ENCODE measurements at regions not wholly inside any gene's neighbourhood (a gene's known extent, or its start where the extent isn't known, plus 50 kb on each side); places are given as distances from the start of the nearest gene placed in this dataset.
"Not testable (repeated sequence)": the region's sequence is repeated elsewhere in the genome, so short reads cannot be mapped to it uniquely, and the experiment has no call there.

DNA sequence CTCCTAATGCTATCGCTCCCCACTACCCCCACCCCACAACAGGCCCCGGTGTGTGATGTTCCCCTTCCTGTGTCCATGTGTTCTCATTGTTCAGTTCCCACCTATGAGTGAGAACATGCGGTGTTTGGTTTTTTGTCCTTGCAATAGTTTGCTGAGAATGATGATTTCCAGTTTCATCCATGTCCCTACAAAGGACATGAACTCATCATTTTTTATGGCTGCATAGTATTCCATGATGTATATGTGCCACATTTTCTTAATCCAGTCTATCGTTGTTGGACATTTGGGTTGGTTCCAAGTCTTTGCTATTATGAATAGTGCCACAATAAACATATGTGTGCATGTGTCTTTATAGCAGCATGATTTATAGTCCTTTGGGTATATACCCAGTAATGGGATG lies 175.4 kb downstream of the IPO8 start:
- not testable (repeated sequence) for H3K36me3 Mint-ChIP-seq, H3K27me3 Mint-ChIP-seq, H3K9me3 Mint-ChIP-seq, H3K27ac Mint-ChIP-seq, H3K4me3 Mint-ChIP-seq, H3K4me1 Mint-ChIP-seq, ATAC-seq

DNA sequence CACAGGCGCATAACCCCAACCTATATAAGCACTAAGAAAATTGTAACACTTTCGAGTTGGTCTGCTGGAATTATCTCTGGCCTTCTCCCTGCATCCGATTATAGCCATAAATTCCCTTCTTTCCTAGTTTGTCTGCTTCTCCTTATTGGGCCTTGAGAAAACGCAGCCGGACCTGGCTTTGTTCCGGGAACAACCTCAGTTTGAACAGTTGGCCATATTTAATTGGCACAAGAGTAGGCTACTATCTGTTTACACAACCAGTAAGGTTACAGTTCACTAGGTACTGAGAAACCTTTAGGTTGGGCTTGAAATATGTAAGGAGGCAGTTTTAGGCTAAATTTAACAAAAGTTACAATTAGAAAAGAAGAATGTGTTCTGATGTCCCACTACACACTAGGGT lies 176.1 kb downstream of the IPO8 start:
- H3K27ac Mint-ChIP-seq, result no peak overlapping the region
- H3K27me3 Mint-ChIP-seq, result no peaks in the 10 kb centered on the region
- H3K36me3 Mint-ChIP-seq, result no peaks in the 10 kb centered on the region
- ATAC-seq, result no peak
- H3K9me3 Mint-ChIP-seq, result peaks cover 6% of the 10 kb centered on the region
- H3K4me1 Mint-ChIP-seq, result no peaks in the 10 kb centered on the region
- H3K4me3 Mint-ChIP-seq, result no peak overlapping the region

DNA sequence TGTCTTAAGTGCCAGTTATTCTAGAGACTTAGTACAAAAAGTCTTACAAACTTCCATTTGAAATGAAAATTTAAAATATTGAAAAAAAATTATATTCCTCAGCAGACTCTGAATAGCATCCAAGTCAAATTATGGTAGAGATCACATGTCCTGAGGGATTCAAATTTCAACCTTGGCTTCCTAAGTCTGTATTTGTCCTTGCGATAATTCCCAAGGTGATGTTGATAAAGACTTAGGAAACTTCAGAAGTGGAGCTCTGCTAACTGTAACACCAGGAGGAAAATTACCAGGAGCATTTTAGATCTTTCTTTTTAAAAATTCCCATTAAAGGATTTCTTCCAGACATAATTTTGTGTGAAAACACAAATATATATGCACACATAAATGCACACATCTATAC lies 178.3 kb downstream of the IPO8 start:
- Mint-ChIP-seq H3K27ac (no peak overlapping the region), H3K4me1 (no peaks in the 10 kb centered on the region), H3K27me3 (no peaks in the 10 kb centered on the region), H3K36me3 (no peaks in the 10 kb centered on the region), H3K4me3 (no peak overlapping the region), H3K9me3 (peaks cover 3% of the 10 kb centered on the region)
- no peak for ATAC-seq

DNA sequence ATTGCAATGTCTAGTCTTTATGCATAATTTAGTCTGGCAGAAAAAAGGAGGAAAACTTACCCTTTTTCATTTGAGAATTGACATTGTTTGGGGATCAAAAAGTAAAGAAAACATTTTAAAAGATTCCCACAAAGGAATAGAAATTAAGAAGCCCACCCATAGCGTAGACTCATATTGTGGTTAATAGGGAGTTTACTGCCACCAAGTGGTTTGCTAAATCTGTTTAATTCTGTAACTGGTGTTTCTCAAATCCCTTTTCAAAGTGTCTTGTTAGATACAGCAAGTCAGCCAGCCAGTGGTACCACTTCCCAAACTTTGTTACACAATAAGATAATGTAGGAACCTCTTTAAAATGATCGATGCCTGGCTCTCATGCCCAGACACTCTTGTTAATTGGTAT lies 180.3 kb downstream of the IPO8 start:
- no peaks in the 10 kb centered on the region for H3K9me3 Mint-ChIP-seq
- H3K4me3 Mint-ChIP-seq, result no peak overlapping the region
- H3K27me3 Mint-ChIP-seq, result no peaks in the 10 kb centered on the region
- H3K27ac Mint-ChIP-seq, result no peak overlapping the region
- no peaks in the 10 kb centered on the region for H3K4me1 Mint-ChIP-seq
- no peaks in the 10 kb centered on the region for H3K36me3 Mint-ChIP-seq
- no peak for ATAC-seq

DNA sequence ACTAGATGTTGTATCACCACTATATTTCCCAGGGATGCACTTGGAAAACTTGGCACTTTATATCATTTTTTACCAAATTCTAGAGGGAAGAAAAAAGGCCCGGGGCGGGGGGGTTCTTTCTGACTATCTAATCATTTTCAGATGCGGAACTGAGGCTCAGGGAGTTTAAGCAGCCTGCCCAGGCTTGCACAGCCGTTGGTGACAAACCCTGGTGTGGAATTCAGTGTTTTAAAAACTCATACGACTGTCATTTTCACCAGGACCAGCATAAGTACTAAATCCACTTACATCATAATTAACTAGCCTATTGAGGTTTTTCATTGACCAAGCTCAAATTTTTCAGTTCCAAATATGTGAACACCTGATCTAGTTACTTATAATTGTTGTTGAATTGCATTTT lies 181.0 kb downstream of the IPO8 start:
- H3K36me3 Mint-ChIP-seq, result no peaks in the 10 kb centered on the region
- H3K9me3 Mint-ChIP-seq, result no peaks in the 10 kb centered on the region
- no peak for ATAC-seq

DNA sequence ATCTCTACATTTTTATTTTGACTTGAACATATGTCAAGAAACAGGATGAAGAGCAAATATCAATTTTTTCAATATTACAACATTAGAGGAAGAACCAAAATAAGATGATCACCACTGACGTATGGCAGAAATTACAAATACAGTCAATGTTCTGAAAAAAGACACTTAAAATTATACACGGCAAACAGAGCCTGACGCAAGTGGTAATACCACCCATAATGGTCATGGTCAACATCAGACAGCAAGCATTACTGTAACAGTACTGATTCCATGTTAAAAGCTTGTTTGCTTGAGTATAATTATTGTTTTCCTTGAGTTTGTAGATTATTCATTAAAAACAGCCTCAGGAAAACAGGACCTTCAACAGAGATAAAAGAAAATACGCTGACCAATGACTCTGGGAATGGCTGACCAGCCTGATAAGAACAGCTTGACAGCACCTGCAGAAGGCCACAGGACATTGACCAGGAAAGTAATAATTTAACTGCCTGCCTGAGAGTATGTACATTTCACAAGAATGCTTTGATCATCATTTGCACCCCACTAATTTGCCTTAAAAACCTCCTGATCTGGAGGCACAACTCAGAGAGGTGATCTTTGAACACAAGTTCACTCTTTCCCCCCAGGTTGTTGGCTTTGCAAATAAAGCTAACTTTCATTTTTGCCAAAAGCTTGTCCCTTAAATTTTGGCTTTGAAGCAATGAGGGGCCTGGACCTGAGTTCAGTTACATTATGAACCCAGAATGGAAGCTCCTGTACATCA lies 187.3 kb downstream of the IPO8 start:
- no peak for ATAC-seq
- no peaks in the 10 kb centered on the region for H3K9me3 Mint-ChIP-seq
- H3K4me3 Mint-ChIP-seq, result no peak overlapping the region
- H3K36me3 Mint-ChIP-seq, result no peaks in the 10 kb centered on the region
- H3K4me1 Mint-ChIP-seq, result no peaks in the 10 kb centered on the region
- no peak overlapping the region for H3K27ac Mint-ChIP-seq
- H3K27me3 Mint-ChIP-seq, result no peaks in the 10 kb centered on the region

More for the DNA sequence above, 181.0 kb downstream of the IPO8 start:
- no peaks in the 10 kb centered on the region for H3K4me1 Mint-ChIP-seq
- H3K27me3 Mint-ChIP-seq, result no peaks in the 10 kb centered on the region
- no peak overlapping the region for H3K4me3 Mint-ChIP-seq
- H3K27ac Mint-ChIP-seq, result no peak overlapping the region

DNA sequence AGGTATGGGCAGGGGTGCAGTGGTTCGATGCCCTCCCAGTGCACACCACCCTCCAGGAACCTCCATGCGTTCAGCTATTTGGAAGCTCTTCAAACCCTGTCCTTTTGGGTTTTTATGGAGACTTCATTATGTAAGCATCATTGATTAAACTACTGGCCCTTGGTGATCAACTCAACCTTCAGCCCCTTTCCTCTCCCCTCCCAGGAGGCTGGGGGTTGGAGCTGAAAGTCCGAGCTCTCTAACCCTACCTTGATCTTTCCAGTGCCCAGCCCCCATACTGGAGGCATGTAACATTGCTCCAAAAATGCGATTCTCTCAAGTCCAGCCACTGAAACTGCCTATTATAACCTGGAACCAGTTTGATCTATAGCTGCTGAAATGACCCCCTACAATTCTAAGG lies 188.1 kb downstream of the IPO8 start:
- Mint-ChIP-seq H3K9me3 (no peaks in the 10 kb centered on the region), H3K4me1 (no peaks in the 10 kb centered on the region), H3K27ac (no peak overlapping the region), H3K27me3 (no peaks in the 10 kb centered on the region), H3K4me3 (no peak overlapping the region), H3K36me3 (no peaks in the 10 kb centered on the region)
- peak; percentile 18 for ATAC-seq

DNA sequence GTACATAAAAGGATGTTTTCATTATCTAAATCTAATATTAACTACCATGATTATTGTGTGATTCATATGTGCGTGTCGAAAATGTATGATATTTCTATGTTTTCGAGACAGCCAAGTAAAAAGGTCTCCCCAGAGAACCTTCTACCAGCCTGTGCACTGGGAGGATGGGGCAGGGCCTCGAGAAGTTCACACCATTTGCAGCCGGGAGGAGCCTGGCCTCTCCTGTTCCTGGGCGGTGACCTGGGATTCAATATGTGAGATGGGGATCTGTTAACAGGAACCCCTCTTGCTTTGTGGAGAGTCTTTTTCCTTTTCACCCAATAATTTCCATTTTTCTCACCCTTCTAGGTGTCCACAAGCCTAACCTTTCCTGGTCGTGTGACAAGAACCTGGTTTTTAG lies 189.3 kb downstream of the IPO8 start:
- Mint-ChIP-seq H3K36me3 (no peaks in the 10 kb centered on the region), H3K4me1 (no peaks in the 10 kb centered on the region), H3K27me3 (no peaks in the 10 kb centered on the region), H3K27ac (no peak overlapping the region), H3K9me3 (no peaks in the 10 kb centered on the region), H3K4me3 (no peak overlapping the region)
- no peak for ATAC-seq

DNA sequence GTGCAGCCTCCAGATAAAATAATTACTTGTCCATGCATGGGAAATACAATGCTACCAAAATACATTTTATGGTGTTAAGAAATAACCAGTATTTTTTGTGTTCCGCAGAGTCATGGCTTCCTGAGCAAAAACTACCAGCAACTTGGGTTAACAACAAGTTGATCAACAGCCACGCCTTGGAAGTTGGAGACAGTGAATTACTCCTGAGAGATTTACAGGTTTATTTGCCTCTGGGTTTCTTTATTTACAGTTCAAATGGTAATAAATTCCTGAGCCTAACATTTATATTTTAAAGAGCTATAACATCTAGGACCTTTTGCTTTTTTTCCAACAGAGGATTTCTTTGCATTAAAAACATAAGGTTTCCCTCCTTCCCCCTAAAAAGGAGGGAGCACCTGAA lies 194.0 kb downstream of the IPO8 start:
- H3K27me3 Mint-ChIP-seq, result no peaks in the 10 kb centered on the region
- H3K9me3 Mint-ChIP-seq, result peaks cover 2% of the 10 kb centered on the region
- H3K27ac Mint-ChIP-seq, result no peak overlapping the region
- no peak for ATAC-seq
- no peaks in the 10 kb centered on the region for H3K4me1 Mint-ChIP-seq
- no peaks in the 10 kb centered on the region for H3K36me3 Mint-ChIP-seq
- no peak overlapping the region for H3K4me3 Mint-ChIP-seq

DNA sequence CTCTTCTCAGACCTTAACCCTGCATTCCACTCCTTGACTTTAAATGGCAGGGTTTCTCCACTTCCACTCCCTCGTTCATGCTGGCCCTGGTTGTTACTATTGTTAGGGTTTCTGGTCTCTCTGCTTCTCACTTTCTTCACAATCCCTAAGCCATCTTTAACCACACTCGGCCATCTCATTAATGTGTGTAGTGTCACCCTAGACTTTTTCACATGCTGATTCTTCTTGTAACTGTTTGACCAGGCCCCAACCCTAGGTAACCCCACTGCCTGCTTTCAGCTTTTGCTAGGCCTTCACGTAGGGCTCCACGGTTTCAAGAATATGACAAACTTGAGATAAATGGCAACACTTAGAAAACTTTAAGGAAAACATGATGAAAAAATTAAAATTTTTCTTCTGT lies 195.1 kb downstream of the IPO8 start:
- Mint-ChIP-seq H3K36me3 (no peaks in the 10 kb centered on the region), H3K4me1 (no peaks in the 10 kb centered on the region), H3K27ac (no peak overlapping the region), H3K9me3 (peaks cover 2% of the 10 kb centered on the region), H3K4me3 (no peak overlapping the region), H3K27me3 (no peaks in the 10 kb centered on the region)
- no peak for ATAC-seq

DNA sequence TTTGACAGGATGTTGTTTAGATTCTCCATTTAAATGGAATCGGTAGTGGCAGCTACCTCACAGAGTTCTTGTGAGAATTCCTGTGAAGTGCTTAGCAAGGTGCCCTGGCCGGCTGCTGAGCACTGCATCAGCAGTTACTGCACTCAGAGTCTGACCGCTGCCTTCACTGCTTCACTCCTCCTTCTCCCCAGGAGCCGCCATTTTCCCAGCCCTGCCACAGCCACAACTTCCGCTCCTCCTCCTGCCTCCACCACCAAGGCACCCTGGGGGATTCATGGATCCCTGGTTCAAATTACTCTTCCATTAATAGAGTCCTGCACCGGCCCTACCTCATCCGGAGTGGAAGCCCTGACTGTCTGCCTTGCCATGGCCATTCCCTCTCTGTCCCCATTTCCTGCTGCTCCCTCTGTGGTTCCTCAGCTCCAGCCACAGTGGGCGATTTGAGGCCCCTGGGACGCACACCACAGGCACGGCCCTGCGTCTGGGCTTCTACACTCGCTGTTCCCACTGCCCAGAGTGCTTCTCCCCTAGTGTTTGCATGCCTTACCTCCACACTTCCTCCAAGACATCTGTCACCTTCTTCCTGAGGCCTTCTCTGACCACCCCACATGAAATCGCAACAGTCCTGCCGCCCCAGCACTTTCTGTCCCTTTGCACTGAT lies 210.3 kb downstream of the IPO8 start:
- Mint-ChIP-seq H3K36me3 (no peaks in the 10 kb centered on the region), H3K4me1 (no peaks in the 10 kb centered on the region), H3K27ac (no peak overlapping the region), H3K27me3 (no peaks in the 10 kb centered on the region), H3K9me3 (no peaks in the 10 kb centered on the region), H3K4me3 (no peak overlapping the region)
- ATAC-seq, result peak; percentile 31

DNA sequence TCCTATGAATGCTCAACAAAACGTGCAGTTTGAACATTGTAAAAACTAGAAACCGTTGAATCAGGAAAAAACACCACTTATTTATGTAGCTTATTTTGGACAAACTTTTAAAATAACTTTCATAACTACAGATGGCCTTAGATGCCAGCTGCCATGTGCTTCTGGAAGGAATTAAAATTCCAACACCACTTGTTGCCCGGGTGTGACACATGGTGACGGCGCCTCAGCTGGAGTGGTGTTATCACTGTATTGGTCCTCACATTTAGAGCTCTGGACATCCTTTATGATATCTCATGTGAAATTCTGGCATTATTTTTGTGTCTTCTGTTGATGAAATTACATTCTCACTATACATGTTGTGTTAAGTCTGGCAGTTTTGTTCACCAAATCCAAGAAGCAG lies 211.0 kb downstream of the IPO8 start:
- H3K4me3 Mint-ChIP-seq, result no peak overlapping the region
- H3K27ac Mint-ChIP-seq, result no peak overlapping the region
- no peaks in the 10 kb centered on the region for H3K36me3 Mint-ChIP-seq
- H3K4me1 Mint-ChIP-seq, result no peaks in the 10 kb centered on the region
- no peak for ATAC-seq
- H3K9me3 Mint-ChIP-seq, result no peaks in the 10 kb centered on the region
- H3K27me3 Mint-ChIP-seq, result no peaks in the 10 kb centered on the region

DNA sequence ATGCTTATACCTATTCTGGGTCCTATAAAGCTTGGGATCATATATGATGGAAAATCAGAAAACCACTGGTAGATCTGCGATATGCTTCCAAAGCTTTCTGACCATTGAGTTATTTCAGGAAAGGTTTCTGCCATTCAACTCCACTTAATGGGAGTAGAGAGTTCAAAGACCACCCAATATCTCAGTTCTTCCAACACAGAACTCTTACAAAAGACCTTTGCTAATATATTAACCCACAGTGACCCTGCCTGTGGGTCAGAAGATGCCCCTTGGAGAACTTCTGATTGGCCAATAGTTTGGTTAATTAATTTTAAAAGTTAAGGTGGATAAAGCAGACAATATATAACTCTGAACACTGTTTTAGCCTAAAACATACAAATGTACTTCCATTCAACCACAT lies 213.0 kb downstream of the IPO8 start:
- ATAC-seq, result no peak
- Mint-ChIP-seq H3K27me3 (no peaks in the 10 kb centered on the region), H3K4me3 (no peak overlapping the region), H3K27ac (no peak overlapping the region), H3K4me1 (no peaks in the 10 kb centered on the region), H3K36me3 (no peaks in the 10 kb centered on the region), H3K9me3 (peaks cover 2% of the 10 kb centered on the region)

DNA sequence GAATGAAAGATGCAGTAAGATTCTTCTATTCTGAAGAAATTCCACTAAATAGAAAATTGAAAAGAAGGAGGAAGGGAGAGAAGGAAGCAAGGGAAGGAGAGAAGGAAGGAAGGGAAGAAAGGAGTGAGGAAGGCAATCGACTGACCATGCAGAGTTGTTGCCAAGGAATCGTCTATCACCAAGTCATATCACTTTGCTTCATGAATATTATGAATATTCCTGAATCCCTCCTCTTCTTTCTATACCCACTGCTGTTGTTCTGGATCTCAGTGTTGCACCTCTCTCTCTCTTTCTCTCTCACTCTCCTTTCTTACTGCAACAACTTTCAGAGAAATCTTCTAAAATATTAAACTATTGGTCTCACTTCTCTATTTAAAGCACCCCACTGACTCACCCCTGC lies 222.4 kb downstream of the IPO8 start:
- peaks cover 12% of the 10 kb centered on the region for H3K27me3 Mint-ChIP-seq
- no peak for ATAC-seq
- no peaks in the 10 kb centered on the region for H3K4me1 Mint-ChIP-seq
- H3K36me3 Mint-ChIP-seq, result no peaks in the 10 kb centered on the region
- H3K27ac Mint-ChIP-seq, result no peak overlapping the region
- H3K9me3 Mint-ChIP-seq, result peaks cover 2% of the 10 kb centered on the region
- no peak overlapping the region for H3K4me3 Mint-ChIP-seq

DNA sequence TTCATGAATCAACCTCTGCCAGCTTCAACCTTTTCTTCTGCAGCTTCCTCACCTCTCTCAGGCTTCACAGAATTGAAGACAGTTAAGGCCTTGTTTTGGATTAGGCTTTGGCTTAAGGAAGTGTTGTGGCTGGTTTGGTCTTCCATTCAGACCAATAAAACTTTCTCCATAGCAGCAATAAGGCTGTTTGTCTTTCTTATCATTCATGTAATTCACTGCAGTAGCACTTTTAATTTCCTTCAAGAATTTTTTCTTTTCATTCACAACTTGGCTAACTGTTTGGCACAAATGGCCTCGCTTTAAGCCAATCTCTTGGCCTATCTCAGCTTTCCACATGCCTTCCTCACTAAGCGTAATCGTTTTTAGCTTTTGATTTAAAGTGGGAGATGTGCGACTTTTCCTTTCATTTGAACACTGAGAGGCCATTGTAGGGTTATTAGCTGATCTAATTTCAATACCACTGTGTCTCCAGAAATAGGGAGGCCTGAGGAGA lies 229.5 kb downstream of the IPO8 start:
- no peaks in the 10 kb centered on the region for H3K36me3 Mint-ChIP-seq
- ATAC-seq, result no peak
- no peaks in the 10 kb centered on the region for H3K27me3 Mint-ChIP-seq
- no peak overlapping the region for H3K4me3 Mint-ChIP-seq
- H3K4me1 Mint-ChIP-seq, result no peaks in the 10 kb centered on the region
- H3K9me3 Mint-ChIP-seq, result no peaks in the 10 kb centered on the region
- no peak overlapping the region for H3K27ac Mint-ChIP-seq

DNA sequence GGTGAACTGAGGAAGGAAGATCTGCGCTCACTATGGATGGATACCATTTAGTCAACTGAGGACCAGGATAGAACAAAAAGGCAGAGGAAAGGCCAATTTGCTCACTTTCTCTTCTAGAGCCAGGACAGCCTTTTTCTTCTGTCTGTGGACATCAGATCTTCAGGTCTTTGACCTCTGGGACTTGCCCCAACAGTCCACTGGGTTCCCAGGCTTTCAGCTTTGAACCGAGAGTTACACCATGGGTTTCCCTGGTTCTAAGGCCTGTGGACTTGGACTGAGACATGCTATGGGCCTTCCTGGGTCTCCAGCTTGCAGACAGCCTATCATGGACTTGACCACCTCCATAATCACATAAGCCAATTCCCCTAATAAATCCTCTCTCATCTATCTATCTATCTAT lies 232.0 kb downstream of the IPO8 start:
- ATAC-seq, result no peak
- Mint-ChIP-seq H3K9me3 (peaks cover 2% of the 10 kb centered on the region), H3K27ac (no peak overlapping the region), H3K4me1 (no peaks in the 10 kb centered on the region), H3K27me3 (no peaks in the 10 kb centered on the region), H3K36me3 (no peaks in the 10 kb centered on the region), H3K4me3 (no peak overlapping the region)

All from stimulated activated memory B cell treated with anti-CD40 and anti-IgM and Interleukin-4, amounts not matched to agents 10 μg/mL and 1 μg/mL and 100 μg/mL, for 72 hours (primary cell).